ENCODE measurements at regions not wholly inside any gene's neighbourhood (a gene's known extent, or its start where the extent isn't known, plus 50 kb on each side); places are given as distances from the start of the nearest gene placed in this dataset.

DNA sequence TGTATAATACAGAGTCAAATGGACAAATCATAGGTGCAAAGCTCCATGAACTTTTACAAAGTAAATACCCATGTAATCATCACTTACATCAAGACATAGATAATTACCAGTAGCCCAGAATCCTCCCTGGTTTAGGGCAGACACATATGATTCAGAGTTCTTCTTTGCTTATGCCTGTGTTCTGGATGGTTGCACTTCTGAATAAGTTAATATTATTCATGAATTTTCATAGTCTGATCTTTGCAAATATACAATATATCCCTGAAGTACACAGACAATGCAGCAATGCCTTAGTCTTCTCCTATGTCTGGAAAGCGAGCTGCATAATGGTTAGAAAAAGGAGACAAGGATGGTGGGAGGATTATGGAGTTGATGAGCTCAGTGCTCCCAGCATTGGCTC lies 122.4 kb upstream of the PLXNA2 start:
- Histone ChIP-seq H2AFZ (no peak overlapping the region), H3K4me2 (no peak overlapping the region), H3K79me2 (ENCODE audit: low read depth) (no peaks in the 10 kb centered on the region), H3F3A (ENCODE audit: insufficient read depth, low read depth) (no peaks in the 10 kb centered on the region), H4K20me1 (ENCODE audit: insufficient read depth) (no peaks in the 10 kb centered on the region), H3K4me1 (replicated peaks; ENCODE audit: insufficient read depth) (no peaks in the 10 kb centered on the region), H3K4me3 (no peak overlapping the region), H3K9me3 (ENCODE audit: insufficient read depth, low read depth) (no peaks in the 10 kb centered on the region), H3K27me3 (ENCODE audit: insufficient read depth, low read depth) (peaks cover 43% of the 10 kb centered on the region), H3K27ac (no peak overlapping the region), H3K36me3 (ENCODE audit: low read depth) (no peaks in the 10 kb centered on the region), H3K9me2 (ENCODE audit: insufficient read depth) (no peaks in the 10 kb centered on the region)
- no TSS peak for BruUV-seq (replicated peaks)
- TF ChIP-seq, protein P1, sequence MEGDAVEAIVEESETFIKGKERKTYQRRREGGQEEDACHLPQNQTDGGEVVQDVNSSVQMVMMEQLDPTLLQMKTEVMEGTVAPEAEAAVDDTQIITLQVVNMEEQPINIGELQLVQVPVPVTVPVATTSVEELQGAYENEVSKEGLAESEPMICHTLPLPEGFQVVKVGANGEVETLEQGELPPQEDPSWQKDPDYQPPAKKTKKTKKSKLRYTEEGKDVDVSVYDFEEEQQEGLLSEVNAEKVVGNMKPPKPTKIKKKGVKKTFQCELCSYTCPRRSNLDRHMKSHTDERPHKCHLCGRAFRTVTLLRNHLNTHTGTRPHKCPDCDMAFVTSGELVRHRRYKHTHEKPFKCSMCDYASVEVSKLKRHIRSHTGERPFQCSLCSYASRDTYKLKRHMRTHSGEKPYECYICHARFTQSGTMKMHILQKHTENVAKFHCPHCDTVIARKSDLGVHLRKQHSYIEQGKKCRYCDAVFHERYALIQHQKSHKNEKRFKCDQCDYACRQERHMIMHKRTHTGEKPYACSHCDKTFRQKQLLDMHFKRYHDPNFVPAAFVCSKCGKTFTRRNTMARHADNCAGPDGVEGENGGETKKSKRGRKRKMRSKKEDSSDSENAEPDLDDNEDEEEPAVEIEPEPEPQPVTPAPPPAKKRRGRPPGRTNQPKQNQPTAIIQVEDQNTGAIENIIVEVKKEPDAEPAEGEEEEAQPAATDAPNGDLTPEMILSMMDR (conservative IDR thresholded peaks at IDR 0.05) = no peak
- no peak for TF ChIP-seq EZH2 (IDR thresholded peaks at IDR 0.05; ENCODE audit: low read depth)
- no peak for DNase-seq
- POLR2A ChIA-PET (ENCODE audit: unreplicated experiment) = no interaction called here
- intact Hi-C loops (cut with micrococcal nuclease; ENCODE audit: unreplicated experiment) = no loop called here
- CTCF ChIA-PET = no interaction called here

DNA sequence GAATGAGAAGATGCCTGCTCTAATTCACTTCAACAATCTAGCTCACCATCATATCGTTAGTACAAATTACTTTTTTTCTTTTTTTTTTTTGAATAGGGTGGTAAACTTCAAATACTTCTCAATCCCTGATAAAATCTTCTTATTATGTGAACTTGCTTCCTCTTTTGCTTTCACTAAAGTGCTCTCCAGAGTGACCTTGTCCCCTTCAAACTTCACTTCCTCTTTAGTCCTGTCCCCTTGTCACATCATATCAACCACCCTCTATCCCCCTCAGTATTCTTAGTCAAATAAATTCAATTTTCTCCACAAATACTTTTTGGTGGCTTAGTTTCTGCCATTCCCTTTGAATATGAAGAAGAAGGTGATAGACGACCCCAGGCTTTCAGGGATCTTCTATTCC lies 124.9 kb upstream of the PLXNA2 start:
- ChIA-PET CTCF (interaction anchor here (0.6 kb wide), 1 partner anchor 1122 kb away, joined by 4 read pairs; no protein-coding TSS in a partner anchor), POLR2A (ENCODE audit: unreplicated experiment) (no interaction called here)
- H4K20me1 ChIP-seq (ENCODE audit: insufficient read depth) = no peaks in the 10 kb centered on the region
- H2AFZ ChIP-seq = no peak overlapping the region
- H3K4me3 ChIP-seq = no peak overlapping the region
- H3K79me2 ChIP-seq (ENCODE audit: low read depth) = no peaks in the 10 kb centered on the region
- H3K9me3 ChIP-seq (ENCODE audit: insufficient read depth, low read depth) = no peaks in the 10 kb centered on the region
- no peak overlapping the region for H3K27ac ChIP-seq
- H3K9me2 ChIP-seq (ENCODE audit: insufficient read depth) = no peaks in the 10 kb centered on the region
- no peaks in the 10 kb centered on the region for H3F3A ChIP-seq (ENCODE audit: insufficient read depth, low read depth)
- no peaks in the 10 kb centered on the region for H3K36me3 ChIP-seq (ENCODE audit: low read depth)
- DNase-seq = no peak
- TF ChIP-seq, protein P1 (conservative IDR thresholded peaks at IDR 0.05) = no peak
- TF ChIP-seq EZH2 (IDR thresholded peaks at IDR 0.05; ENCODE audit: low read depth) = no peak
- H3K4me1 ChIP-seq (replicated peaks; ENCODE audit: insufficient read depth) = no peaks in the 10 kb centered on the region
- H3K27me3 ChIP-seq (ENCODE audit: insufficient read depth, low read depth) = peaks cover 28% of the 10 kb centered on the region
- no TSS peak for BruUV-seq (replicated peaks)
- intact Hi-C loops (cut with micrococcal nuclease; ENCODE audit: unreplicated experiment) = no loop called here
- H3K4me2 ChIP-seq = no peak overlapping the region

DNA sequence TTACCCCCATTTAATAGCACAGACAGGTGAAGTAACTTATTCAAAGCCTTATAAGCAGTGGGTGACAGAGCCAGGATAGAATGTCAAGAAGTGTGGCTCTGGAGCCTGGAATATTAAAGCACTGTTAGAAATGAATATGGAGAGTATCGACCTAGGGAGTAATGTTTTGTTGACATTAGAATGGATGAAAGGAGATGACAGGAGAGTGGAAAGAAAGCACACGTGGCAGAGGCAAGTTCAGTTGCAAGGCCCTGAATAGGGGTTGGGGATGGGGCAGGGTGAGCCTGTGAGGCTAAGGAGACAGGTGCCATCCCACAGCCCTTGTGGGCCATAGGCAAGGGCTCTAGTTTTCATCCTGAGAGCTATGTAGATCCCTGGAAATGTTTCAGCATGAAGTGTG lies 125.5 kb upstream of the PLXNA2 start:
- ChIA-PET CTCF (no interaction called here), POLR2A (ENCODE audit: unreplicated experiment) (no interaction called here)
- intact Hi-C loops (cut with micrococcal nuclease; ENCODE audit: unreplicated experiment) = no loop called here
- H3K36me3 ChIP-seq (ENCODE audit: low read depth) = no peaks in the 10 kb centered on the region
- H3K4me1 ChIP-seq (replicated peaks; ENCODE audit: insufficient read depth) = no peaks in the 10 kb centered on the region
- H3F3A ChIP-seq (ENCODE audit: insufficient read depth, low read depth) = no peaks in the 10 kb centered on the region
- TF ChIP-seq EZH2 (IDR thresholded peaks at IDR 0.05; ENCODE audit: low read depth) = no peak
- TF ChIP-seq, protein P1 (conservative IDR thresholded peaks at IDR 0.05) = no peak
- no peaks in the 10 kb centered on the region for H3K79me2 ChIP-seq (ENCODE audit: low read depth)
- H3K4me2 ChIP-seq = no peak overlapping the region
- no peaks in the 10 kb centered on the region for H4K20me1 ChIP-seq (ENCODE audit: insufficient read depth)
- no peak overlapping the region for H2AFZ ChIP-seq
- no peaks in the 10 kb centered on the region for H3K9me3 ChIP-seq (ENCODE audit: insufficient read depth, low read depth)
- H3K4me3 ChIP-seq = no peak overlapping the region
- no peaks in the 10 kb centered on the region for H3K9me2 ChIP-seq (ENCODE audit: insufficient read depth)
- DNase-seq = no peak
- H3K27ac ChIP-seq = no peak overlapping the region
- peaks cover 27% of the 10 kb centered on the region for H3K27me3 ChIP-seq (ENCODE audit: insufficient read depth, low read depth)
- no TSS peak for BruUV-seq (replicated peaks)

Measured in PC-9 (cell line).